Gastrocnemius medialis (tissue), 4 donors: ENCODE measurements at regions not wholly inside any gene's neighbourhood (a gene's known extent, or its start where the extent isn't known, plus 50 kb on each side); places are given as distances from the start of the nearest gene placed in this dataset.

Experiments
- ATAC-seq, 2 donors: fragments of 150-250 bp; one replicate each; pipeline ENCODE4 v1.9.1; 2016
- DNase-seq, 2 donors: peaks; one replicate each; pipeline ENCODE4 v3.0.0-alpha.2; 2019
- H3K27ac ChIP-seq, 4 donors: fragments of 200-600 bp; sonication (generic); 1 replicate in 1 of 4; 2 replicates in 3 of 4; pipeline ENCODE4 v1.5.1; 2016 to 2018; ENCODE audit warnings: mild to moderate bottlenecking in 2 of 4, moderate library complexity in 1 of 4
- H3K27me3 ChIP-seq, 3 donors: fragments of 200-600 bp; sonication (generic) in 2 of 3; 1 replicate in 1 of 3; 2 replicates in 2 of 3; pipeline versions ENCODE4 v1.5.1 to v1.6.0; 2016 to 2019; ENCODE audit warnings: mild to moderate bottlenecking in 1 of 3, moderate library complexity in 1 of 3
- H3K36me3 ChIP-seq, 2 donors: fragments of 200-600 bp; sonication (generic) in 1 of 2; one replicate each; pipeline ENCODE4 v1.5.1; 2017 to 2018
- H3K4me1 ChIP-seq, 2 donors: fragments of 200-600 bp; sonication (generic) in 1 of 2; one replicate each; pipeline ENCODE4 v1.5.1; 2016 to 2017; ENCODE audit warnings: mild to moderate bottlenecking in 2 of 2
- H3K4me3 ChIP-seq, 4 donors: fragments of 200-600 bp; sonication (generic) in 3 of 4; 1 replicate in 1 of 4; 2 replicates in 3 of 4; pipeline ENCODE4 v1.5.1; 2016 to 2019; ENCODE audit warnings: mild to moderate bottlenecking in 2 of 4
- H3K9me3 ChIP-seq, 3 donors: fragments of 200-600 bp; sonication (generic) in 2 of 3; 1 replicate in 1 of 3; 2 replicates in 2 of 3; pipeline ENCODE4 v1.5.1; 2016 to 2019
- CTCF ChIP-seq, 5 experiments: fragments of 450-650 bp in 3 of 5; fragments of 200-600 bp in 2 of 5; sonication (generic) in 2 of 5; IDR thresholded peaks in 4 of 5; conservative IDR thresholded peaks in 1 of 5; 1 replicate in 4 of 5; 2 replicates in 1 of 5; pipeline ENCODE4 v1.5.1; 2016 to 2019; ENCODE audit warnings: antibody characterized with exemption in 5 of 5, mild to moderate bottlenecking in 3 of 5, moderate library complexity in 3 of 5
- POLR2A ChIP-seq, 2 donors: fragments of 450-650 bp; IDR thresholded peaks; one replicate each; pipeline ENCODE4 v1.6.1; 2017; ENCODE audit warnings: antibody characterized with exemption in 2 of 2, mild to moderate bottlenecking in 2 of 2, moderate library complexity in 2 of 2
- in situ Hi-C, 4 donors: fragments of 200-750 bp; cut with MboI; loops; one replicate each; pipeline versions ENCODE4 v1.15.0 to v1.8.0; 2017; ENCODE audit warnings: low sequenced_read_pairs in 4 of 4
- intact Hi-C: fragments of 100-400 bp; cut with DNase I; formaldehyde crosslinking; loops from one replicate; pipeline ENCODE4 v1.15.1; 2023; ENCODE audit warnings: low total_unique reads

GRCh38 chr14:96631030-96631429 is 128.8 kb downstream of the PAPOLA start:
- H3K27me3 ChIP-seq = peaks cover 0 to 4% (median 0%) of the 10 kb centered on the region in 3 donors
- H3K4me3 ChIP-seq = no peak overlapping the region
- no peaks in the 10 kb centered on the region for H3K4me1 ChIP-seq
- ATAC-seq = no peak
- TF ChIP-seq CTCF (IDR thresholded peaks at IDR 0.05 in 4 of 5, conservative IDR thresholded peaks at IDR 0.05 in 1 of 5) (no peak), POLR2A (IDR thresholded peaks at IDR 0.05) (no peak)
- in situ Hi-C loops = no loop called here
- no peaks in the 10 kb centered on the region for H3K9me3 ChIP-seq
- no peaks in the 10 kb centered on the region for H3K36me3 ChIP-seq
- intact Hi-C loops = no loop called here
- no peak for DNase-seq
- no peak overlapping the region for H3K27ac ChIP-seq

DNA sequence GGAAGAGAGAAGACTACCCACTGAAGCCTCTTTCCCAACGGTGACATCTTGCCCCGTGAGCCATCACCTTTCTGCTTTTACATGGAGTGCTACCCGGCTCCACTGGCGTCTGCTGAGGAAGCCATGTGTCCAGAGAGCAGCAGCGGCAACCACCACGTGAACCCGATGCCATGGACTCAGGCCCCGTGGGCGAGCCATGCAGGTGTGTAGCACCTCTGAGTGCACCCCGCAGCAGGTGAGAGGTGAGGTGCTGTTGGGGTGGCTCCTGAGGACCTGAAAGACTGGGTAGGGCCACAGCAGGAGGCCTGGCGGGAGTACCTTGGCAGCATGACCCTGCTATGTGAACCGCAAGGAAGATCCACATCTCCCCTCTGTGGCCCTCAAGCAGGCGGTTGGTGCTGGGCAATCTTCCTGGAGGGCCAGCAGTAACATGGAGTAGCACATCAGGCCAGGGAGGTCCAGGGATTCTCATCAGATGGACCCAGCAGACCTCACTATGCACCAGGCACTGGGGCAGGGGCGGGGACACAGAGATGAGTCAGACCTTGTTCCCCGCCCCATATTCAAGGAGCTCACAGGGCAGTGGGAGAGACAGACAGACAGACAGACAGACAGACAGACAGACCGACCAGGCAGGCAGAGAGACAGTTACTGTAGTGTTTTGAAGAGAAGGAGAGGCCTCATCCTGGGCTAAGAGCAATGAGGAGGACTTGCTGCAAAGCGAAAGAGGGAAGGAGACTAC is 129.6 kb downstream of the PAPOLA start:
- ATAC-seq (no peak), DNase-seq (no peak)
- no peak overlapping the region for H3K4me3 ChIP-seq
- no peaks in the 10 kb centered on the region for H3K4me1 ChIP-seq
- H3K27me3 ChIP-seq = peaks cover 0 to 2% (median 0%) of the 10 kb centered on the region in 3 donors
- no peaks in the 10 kb centered on the region for H3K9me3 ChIP-seq
- intact Hi-C loops (no loop called here), in situ Hi-C loops (no loop called here)
- no peak overlapping the region for H3K27ac ChIP-seq
- TF ChIP-seq POLR2A (IDR thresholded peaks at IDR 0.05) (no peak), CTCF (IDR thresholded peaks at IDR 0.05 in 4 of 5, conservative IDR thresholded peaks at IDR 0.05 in 1 of 5) (no peak)
- H3K36me3 ChIP-seq = no peaks in the 10 kb centered on the region

DNA sequence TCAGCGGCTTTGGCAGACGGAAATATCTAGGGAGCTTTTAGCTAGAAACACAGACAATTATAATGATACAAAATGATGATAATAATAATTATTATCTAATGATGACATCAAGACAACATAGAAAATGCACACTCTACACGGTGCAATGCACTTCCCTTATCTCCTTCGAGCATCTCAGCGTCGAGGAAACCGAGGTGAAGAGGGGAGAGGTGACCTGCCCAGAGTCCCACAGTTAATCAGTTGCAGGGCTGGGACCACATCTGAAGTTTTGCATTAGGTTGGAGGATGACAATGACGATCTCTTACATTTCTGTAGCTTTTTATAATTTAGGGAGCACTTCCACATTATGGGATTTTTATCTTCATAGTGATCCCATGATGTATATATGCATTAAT is 130.2 kb downstream of the PAPOLA start:
- Histone ChIP-seq H3K36me3 (no peaks in the 10 kb centered on the region), H3K4me1 (no peaks in the 10 kb centered on the region), H3K27me3 (peaks cover 0 to 2% (median 0%) of the 10 kb centered on the region in 3 donors), H3K4me3 (no peak overlapping the region), H3K9me3 (no peaks in the 10 kb centered on the region), H3K27ac (no peak overlapping the region)
- ATAC-seq = no peak
- no peak for DNase-seq
- TF ChIP-seq CTCF (IDR thresholded peaks at IDR 0.05 in 4 of 5, conservative IDR thresholded peaks at IDR 0.05 in 1 of 5) (no peak), POLR2A (IDR thresholded peaks at IDR 0.05) (no peak)
- intact Hi-C loops = no loop called here
- in situ Hi-C loops = no loop called here

GRCh38 chr14:96633096-96633495 is 130.9 kb downstream of the PAPOLA start:
- H3K4me1 ChIP-seq = no peaks in the 10 kb centered on the region
- no peak overlapping the region for H3K4me3 ChIP-seq
- ATAC-seq = no peak
- in situ Hi-C loops (no loop called here), intact Hi-C loops (no loop called here)
- H3K9me3 ChIP-seq = no peaks in the 10 kb centered on the region
- no peaks in the 10 kb centered on the region for H3K36me3 ChIP-seq
- TF ChIP-seq POLR2A (IDR thresholded peaks at IDR 0.05) (no peak), CTCF (IDR thresholded peaks at IDR 0.05 in 4 of 5, conservative IDR thresholded peaks at IDR 0.05 in 1 of 5) (no peak)
- peaks cover 0 to 2% (median 0%) of the 10 kb centered on the region in 3 donors for H3K27me3 ChIP-seq
- DNase-seq = no peak
- H3K27ac ChIP-seq = no peak overlapping the region

GRCh38 chr14:96634481-96634880 is 132.3 kb downstream of the PAPOLA start:
- in situ Hi-C loops (no loop called here), intact Hi-C loops (no loop called here)
- no peaks in the 10 kb centered on the region for H3K9me3 ChIP-seq
- H3K27me3 ChIP-seq = no peaks in the 10 kb centered on the region
- H3K36me3 ChIP-seq = no peaks in the 10 kb centered on the region
- TF ChIP-seq POLR2A (IDR thresholded peaks at IDR 0.05) (no peak), CTCF (IDR thresholded peaks at IDR 0.05 in 4 of 5, conservative IDR thresholded peaks at IDR 0.05 in 1 of 5) (no peak)
- no peak for DNase-seq
- no peak overlapping the region for H3K4me3 ChIP-seq
- H3K27ac ChIP-seq = no peak overlapping the region
- no peak for ATAC-seq
- no peaks in the 10 kb centered on the region for H3K4me1 ChIP-seq
